Esophagus squamous epithelium (tissue), 4 donors: ENCODE measurements at regions not wholly inside any gene's neighbourhood (a gene's known extent, or its start where the extent isn't known, plus 50 kb on each side); places are given as distances from the start of the nearest gene placed in this dataset.

ENCODE experiments used
- POLR2A ChIP-seq, 4 donors: fragments of 450-650 bp; IDR thresholded peaks; one replicate each; pipeline ENCODE4 v1.6.1; 2017; ENCODE audit warnings: antibody characterized with exemption in 4 of 4, mild to moderate bottlenecking in 4 of 4, moderate library complexity in 3 of 4
- TF ChIP-seq, protein P1 (sequence below), 6 experiments: fragments of 450-650 bp in 4 of 6; fragments of 200-600 bp in 2 of 6; sonication (generic) in 2 of 6; IDR thresholded peaks; one replicate each; pipeline ENCODE4 v1.5.1; 2016 to 2019; ENCODE audit warnings: antibody characterized with exemption in 6 of 6, mild to moderate bottlenecking in 4 of 6, moderate library complexity in 4 of 6

DNA sequence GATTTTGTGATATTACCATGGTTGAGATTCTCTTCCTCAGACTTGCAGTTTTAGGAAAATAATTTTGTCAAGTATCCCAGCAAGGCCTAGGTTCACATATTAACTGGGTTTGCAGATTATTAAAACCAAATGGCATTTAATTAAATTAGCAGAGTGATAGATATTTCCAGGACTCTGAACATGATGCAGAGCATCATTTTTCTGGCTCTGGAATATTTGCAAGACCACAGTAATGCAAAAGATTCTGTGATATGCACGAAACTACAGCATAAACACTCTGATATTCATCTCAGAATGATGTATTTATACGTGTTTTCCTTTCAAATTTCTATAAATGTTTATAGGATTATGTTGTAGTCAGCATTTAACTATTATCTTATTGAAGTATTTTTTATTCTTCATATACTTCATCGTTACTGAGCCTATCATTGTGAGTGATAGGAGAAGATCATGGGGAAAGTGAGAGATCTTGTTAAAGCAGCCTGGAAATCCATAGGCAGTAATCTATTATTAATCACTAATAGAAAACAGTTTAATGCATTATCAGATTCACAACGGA, 1245.6 kb downstream of the OTOL1 start:
- TF ChIP-seq, protein P1, sequence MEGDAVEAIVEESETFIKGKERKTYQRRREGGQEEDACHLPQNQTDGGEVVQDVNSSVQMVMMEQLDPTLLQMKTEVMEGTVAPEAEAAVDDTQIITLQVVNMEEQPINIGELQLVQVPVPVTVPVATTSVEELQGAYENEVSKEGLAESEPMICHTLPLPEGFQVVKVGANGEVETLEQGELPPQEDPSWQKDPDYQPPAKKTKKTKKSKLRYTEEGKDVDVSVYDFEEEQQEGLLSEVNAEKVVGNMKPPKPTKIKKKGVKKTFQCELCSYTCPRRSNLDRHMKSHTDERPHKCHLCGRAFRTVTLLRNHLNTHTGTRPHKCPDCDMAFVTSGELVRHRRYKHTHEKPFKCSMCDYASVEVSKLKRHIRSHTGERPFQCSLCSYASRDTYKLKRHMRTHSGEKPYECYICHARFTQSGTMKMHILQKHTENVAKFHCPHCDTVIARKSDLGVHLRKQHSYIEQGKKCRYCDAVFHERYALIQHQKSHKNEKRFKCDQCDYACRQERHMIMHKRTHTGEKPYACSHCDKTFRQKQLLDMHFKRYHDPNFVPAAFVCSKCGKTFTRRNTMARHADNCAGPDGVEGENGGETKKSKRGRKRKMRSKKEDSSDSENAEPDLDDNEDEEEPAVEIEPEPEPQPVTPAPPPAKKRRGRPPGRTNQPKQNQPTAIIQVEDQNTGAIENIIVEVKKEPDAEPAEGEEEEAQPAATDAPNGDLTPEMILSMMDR (IDR thresholded peaks at IDR 0.05), result no peak
- no peak for TF ChIP-seq POLR2A (IDR thresholded peaks at IDR 0.05)
